ENCODE measurements at regions not wholly inside any gene's neighbourhood (a gene's known extent, or its start where the extent isn't known, plus 50 kb on each side); places are given as distances from the start of the nearest gene placed in this dataset.
"Not testable (repeated sequence)": the region's sequence is repeated elsewhere in the genome, so short reads cannot be mapped to it uniquely, and the experiment has no call there.

DNA sequence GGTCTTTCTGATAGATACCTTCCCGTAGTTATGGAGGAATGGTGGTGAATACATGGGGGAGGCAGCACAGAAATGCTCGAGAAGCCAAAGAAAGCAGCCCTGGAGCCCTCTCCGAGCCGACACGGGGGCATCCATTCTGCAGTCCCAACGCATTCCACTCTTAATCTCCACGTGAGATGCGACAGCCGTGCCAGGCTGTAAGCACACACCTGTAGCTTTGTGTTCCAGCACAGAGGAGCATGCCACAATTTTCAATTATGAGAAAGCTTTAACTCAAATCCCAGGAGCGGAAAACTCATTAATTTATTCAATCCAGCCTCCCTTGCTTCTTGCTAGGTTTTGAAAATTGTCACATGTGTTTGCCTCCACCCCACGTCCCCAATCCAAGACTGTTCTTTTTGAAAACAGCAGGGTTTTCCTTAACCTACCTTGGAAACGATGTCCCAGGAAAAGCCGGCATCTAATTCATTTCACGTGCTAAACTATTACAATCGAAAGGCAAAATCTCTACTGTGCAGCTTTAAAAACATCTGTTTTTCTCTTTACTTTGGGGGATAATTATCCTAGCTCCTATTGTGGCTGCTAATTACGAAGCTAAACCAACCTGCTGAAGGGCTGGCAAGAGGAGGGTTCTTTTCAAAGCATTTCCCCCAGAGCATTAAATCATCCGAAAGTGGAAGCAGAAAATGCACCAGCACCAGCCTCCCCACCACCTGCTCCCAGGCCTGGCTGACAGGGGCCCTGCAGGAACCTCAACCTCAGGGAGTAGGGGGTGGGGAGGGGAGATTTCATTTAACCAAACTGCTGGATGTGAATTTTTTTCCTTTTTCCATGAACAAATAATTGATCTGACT lies 56.0 kb upstream of the CHST15 start:
- no peak overlapping the region for H2AFZ ChIP-seq (ENCODE audit: low read depth, low read length, poor library complexity, severe bottlenecking)
- no peak overlapping the region for H3K4me3 ChIP-seq (replicated peaks in 1 of 2; ENCODE audit: low read depth in 1 of 2, low read length in 2 of 2)
- no peak overlapping the region for H3K27ac ChIP-seq (ENCODE audit: low read depth, low read length)
- H3K27me3 ChIP-seq (ENCODE audit: insufficient read depth, low read length), result no peaks in the 10 kb centered on the region
- H3K36me3 ChIP-seq (ENCODE audit: control insufficient read depth in 1 of 2, insufficient read depth in 2 of 2, low read length in 2 of 2), result no peaks in the 10 kb centered on the region
- intact Hi-C loops (cut with micrococcal nuclease), result loop anchor here (5.0 kb wide), 1 partner anchor 238 kb away; no protein-coding TSS in a partner anchor
- ChIA-PET RAD21 (ENCODE audit: low non-redundant PET in 1 of 2, low total read pairs in 2 of 2, uncharacterized antibody in 2 of 2, unreplicated experiment in 2 of 2) (no interaction called here), CTCF (interaction anchor here (1.3 kb wide), 1 partner anchor 44 kb away, joined by 3 read pairs; no protein-coding TSS in a partner anchor), POLR2A (no interaction called here)
- ATAC-seq, result no peak
- no peaks in the 10 kb centered on the region for H4K20me1 ChIP-seq (ENCODE audit: insufficient read depth)
- BruUV-seq (replicated peaks), result no TSS peak
- no peak overlapping the region for H3K4me2 ChIP-seq (ENCODE audit: low read length)
- H3K9ac ChIP-seq (ENCODE audit: low read length), result no peak overlapping the region
- H3K79me2 ChIP-seq (ENCODE audit: insufficient read depth, low read length), result no peaks in the 10 kb centered on the region
- DNase-seq (ENCODE audit: low read depth, low spot score), result no peak
- TF ChIP-seq ZFX (IDR thresholded peaks at IDR 0.05) (no peak), EZH2 (IDR thresholded peaks at IDR 0.05) (no peak)
- H3K9me2 ChIP-seq (ENCODE audit: insufficient read depth), result no peaks in the 10 kb centered on the region
- H3K9me3 ChIP-seq (ENCODE audit: control insufficient read depth in 1 of 2, insufficient read depth in 1 of 2, low read depth in 1 of 2, low read length in 2 of 2), result no peaks in the 10 kb centered on the region
- peaks cover 32 to 40% of the 10 kb centered on the region in 2 experiments for H3K4me1 ChIP-seq (ENCODE audit: control insufficient read depth in 1 of 2, insufficient read depth in 2 of 2, low read length in 2 of 2)

DNA sequence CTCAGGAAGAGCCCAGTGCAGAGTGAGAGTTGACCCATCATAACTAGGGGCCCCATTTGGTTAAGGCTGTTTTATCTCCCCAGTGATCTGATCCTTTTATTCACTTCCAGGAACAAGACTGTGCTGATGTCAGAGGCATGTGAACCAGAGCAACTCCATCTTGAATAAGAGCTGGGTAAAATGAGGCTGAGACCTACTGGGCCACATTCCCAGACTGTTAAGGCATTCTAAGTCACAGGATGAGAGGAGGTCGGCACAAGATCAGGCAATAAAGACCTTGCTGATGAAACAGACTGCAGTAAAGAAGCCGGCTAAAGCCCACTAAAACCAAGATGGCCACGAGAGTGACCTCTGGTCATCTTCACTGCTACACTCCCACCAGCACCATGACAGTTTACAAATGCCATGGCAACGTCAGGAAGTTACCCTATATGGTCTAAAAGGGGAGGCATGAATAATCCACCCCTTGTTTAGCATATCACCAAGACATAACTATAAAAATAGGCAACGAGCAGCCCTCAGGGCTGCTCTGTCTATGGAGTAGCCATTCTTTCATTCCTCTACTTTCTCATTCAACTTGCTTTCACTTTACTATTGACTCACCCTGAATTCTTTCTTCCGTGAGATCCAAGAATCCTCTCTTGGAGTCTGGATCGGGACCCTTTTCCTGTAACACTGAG lies 55.3 kb upstream of the CHST15 start:
- H3K27ac ChIP-seq (ENCODE audit: low read depth, low read length); BruUV-seq (replicated peaks); ATAC-seq; H3K79me2 ChIP-seq (ENCODE audit: insufficient read depth, low read length); H3K9me2 ChIP-seq (ENCODE audit: insufficient read depth); H3K4me2 ChIP-seq (ENCODE audit: low read length); H4K20me1 ChIP-seq (ENCODE audit: insufficient read depth); intact Hi-C loops (cut with micrococcal nuclease); POLR2A ChIA-PET; CTCF ChIA-PET; H2AFZ ChIP-seq (ENCODE audit: low read depth, low read length, poor library complexity, severe bottlenecking); H3K9me3 ChIP-seq (ENCODE audit: control insufficient read depth in 1 of 2, insufficient read depth in 1 of 2, low read depth in 1 of 2, low read length in 2 of 2); RAD21 ChIA-PET (ENCODE audit: low non-redundant PET in 1 of 2, low total read pairs in 2 of 2, uncharacterized antibody in 2 of 2, unreplicated experiment in 2 of 2); H3K4me3 ChIP-seq (replicated peaks in 1 of 2; ENCODE audit: low read depth in 1 of 2, low read length in 2 of 2); H3K36me3 ChIP-seq (ENCODE audit: control insufficient read depth in 1 of 2, insufficient read depth in 2 of 2, low read length in 2 of 2); H3K9ac ChIP-seq (ENCODE audit: low read length); H3K27me3 ChIP-seq (ENCODE audit: insufficient read depth, low read length); DNase-seq (ENCODE audit: low read depth, low spot score): not testable (repeated sequence)
- H3K4me1 ChIP-seq (ENCODE audit: control insufficient read depth in 1 of 2, insufficient read depth in 2 of 2, low read length in 2 of 2), result peaks cover 25 to 32% of the 10 kb centered on the region in 2 experiments
